GM21528 (cell line): ENCODE measurements at regions not wholly inside any gene's neighbourhood (a gene's known extent, or its start where the extent isn't known, plus 50 kb on each side); places are given as distances from the start of the nearest gene placed in this dataset.
"Not testable (repeated sequence)": the region's sequence is repeated elsewhere in the genome, so short reads cannot be mapped to it uniquely, and the experiment has no call there.

Experiments used
- ATAC-seq: cut with Tn5 transposase; IDR thresholded peaks from one replicate; pipeline ENCODE4 v1.9.1; 2021; ENCODE audit warnings: mild to moderate bottlenecking, moderate library complexity; ENCODE audit not compliant: unreplicated experiment, low FRiP score

- ATAC-seq, result no peak
Observed at GRCh38 chr18:11468617-11469016, 140.8 kb upstream of the SLC35G4 start.

GRCh38 chr18:11468120-11468519 lies 141.3 kb upstream of the SLC35G4 start:
- ATAC-seq, result no peak

DNA sequence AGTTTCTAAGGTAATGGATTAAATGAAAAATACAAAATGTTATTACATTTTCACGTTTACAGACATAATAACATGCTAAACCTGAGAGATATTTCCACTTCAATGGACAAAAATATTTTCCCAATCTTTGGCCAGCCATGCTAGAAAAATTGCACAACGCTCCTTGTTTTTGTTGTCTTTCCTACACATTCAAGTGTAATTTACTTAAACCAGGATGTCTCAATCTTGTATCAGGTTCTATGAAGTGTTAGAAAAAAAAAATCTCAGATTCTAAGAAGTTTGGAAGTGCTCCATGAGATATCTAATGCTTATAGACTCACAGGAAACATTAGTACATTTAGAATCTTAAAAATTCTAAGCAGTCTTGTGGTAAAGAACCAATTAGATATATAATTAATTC lies 141.8 kb upstream of the SLC35G4 start:
- ATAC-seq, result no peak

DNA sequence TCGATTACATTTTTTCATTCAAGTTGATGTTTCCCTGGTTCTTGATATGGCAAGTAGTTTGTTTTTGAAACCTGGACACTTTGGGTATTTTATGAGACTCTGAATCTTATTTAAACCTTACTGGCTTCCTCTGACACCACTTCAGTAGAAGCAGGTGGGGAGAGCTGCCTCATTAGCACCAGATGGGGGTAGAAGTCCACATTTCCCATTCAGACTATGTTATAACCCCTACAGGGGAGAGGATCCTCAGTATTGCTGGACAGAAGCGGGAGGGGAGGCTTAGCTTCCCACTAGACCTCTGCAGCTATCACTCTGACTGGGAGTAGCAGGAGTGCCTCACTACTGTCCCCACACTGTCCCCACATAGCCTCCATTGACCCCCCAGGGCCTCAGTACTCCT lies 145.3 kb upstream of the SLC35G4 start:
- ATAC-seq, result no peak

DNA sequence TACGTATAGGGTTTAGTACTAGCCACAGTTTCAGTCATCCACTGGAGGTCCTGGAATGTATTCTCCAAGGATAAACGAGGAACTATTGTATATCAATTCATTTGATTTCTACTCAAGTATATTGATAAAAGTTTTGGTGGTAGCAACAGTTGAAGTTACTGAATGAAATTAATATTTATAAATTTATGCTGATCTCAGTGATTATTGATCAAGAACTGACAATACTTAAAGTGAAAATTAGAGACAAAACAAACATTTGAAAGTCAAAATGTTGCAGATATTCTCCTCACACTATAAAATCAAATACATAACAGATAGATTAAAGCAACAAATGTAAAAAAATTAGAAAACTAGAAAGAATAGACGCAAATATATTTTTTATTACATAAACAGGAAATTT lies 150.9 kb upstream of the SLC35G4 start:
- no peak for ATAC-seq

DNA sequence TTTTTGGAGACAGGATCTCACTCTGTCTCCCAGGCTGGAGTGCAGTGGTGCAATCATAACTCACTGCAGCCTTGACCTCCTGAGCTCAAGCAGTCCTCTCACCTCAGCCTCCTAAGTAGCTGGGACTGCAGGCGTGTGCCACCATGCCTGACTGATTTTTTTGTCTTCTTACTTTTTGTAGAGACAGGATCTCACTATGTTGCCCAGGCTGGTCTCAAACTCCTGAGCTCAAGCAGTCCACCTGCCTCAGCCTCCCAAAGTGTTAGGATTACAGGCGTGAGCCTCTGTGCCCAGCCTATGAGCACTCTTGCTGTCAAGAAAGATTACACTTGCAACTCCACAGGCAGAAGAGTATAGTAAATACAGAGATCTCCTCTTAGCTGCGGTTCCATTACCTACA lies 151.5 kb upstream of the SLC35G4 start:
- not testable (repeated sequence) for ATAC-seq

DNA sequence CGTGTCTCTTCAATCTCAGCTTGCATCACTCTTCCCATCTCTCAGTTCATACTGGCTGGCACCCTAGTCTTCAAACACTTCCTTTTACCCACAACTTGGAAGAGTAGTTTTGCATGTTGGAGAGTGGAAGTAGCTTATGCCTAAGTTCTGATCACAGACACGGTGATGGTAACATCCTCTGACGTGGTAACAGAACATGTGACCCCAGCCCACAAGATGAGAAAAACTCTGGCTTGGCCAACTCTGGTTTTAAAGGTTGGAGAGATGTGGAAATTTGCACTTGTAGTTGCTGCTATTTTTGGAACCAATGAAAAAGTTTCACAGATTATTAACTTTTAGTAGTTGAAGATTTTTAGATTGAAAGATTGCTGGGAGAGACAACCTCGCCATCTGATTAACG lies 155.4 kb upstream of the SLC35G4 start:
- ATAC-seq, result no peak

- ATAC-seq, result not testable (repeated sequence)
Observed at GRCh38 chr18:11444169-11444568, 165.2 kb upstream of the SLC35G4 start.

DNA sequence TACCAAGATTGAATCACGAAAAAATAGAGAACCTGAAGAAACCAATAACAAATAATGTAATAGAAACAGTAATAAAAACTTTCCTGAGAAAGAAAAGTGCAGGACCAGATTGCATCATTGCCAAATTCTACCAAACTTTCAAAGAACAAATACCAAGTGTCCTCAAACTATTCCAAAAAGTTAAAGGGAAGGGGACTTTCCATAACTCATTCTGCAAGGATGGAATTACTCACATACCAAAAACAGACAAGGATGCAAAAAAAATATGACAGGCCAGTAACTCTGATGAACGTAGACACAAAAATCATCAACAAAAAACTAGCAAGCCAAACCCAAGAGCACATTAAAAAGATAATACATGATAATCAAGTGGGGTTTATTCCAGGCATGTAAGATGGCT lies 172.3 kb upstream of the SLC35G4 start:
- no peak for ATAC-seq

- no peak for ATAC-seq
Observed at GRCh38 chr18:11432360-11432811, 177.0 kb upstream of the SLC35G4 start.

- ATAC-seq, result no peak
Observed at GRCh38 chr18:11429876-11430275, 179.5 kb upstream of the SLC35G4 start.

DNA sequence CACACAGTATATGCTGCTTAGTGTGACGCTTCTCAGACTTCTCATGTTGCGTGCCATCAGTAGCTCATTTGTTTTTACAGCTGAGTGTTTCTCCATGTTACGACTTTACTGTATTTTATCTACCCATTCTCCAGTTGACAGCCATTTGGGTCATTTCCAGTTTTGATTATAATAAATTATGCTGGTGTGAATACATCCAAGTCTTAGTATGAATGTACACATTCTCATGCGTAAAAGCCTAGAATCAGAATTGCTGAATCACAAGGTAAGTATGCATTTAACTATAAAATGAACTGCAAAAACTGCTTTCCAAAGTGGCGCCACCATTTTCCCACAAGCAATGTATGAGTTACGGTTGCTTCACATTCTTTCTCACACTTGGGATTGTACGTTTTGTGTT lies 184.2 kb upstream of the SLC35G4 start:
- no peak for ATAC-seq

DNA sequence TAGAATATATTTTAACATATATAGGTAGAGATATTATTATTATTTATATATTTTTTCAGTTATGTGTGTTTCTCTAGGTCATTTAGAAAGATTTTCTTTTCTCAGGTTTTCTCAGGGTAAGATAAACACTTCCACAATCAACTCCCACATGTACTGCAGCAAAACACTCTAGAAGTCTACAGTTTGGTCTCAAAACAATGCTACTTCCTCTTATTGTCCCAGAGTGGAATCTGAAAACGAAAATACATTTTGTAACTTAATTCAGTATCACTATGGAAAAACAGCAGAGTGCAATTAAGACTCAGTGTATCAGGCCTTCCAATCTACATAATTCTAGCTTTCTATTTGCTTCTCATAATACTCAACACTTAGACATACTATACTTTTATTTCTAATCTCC lies 190.1 kb upstream of the SLC35G4 start:
- no peak for ATAC-seq

- no peak for ATAC-seq
Observed at GRCh38 chr18:11412811-11413210, 196.6 kb upstream of the SLC35G4 start.

DNA sequence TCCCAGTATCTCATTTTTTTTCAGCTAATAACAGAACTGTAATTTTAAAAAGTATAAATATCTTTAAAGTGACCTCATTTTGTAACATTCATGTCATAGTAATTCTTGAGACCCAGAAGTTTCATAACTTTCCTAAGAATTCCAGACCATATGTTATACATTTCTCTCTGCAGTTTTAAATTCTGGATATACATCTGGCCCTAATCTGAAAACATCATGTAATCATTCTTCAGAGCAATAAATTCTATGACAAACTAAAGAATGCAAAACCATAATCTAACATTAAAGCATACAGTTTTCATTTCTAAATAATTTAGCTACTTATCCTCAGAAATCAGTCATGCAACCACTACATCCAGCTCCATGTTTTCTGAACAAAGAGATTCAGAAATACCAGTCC lies 198.3 kb upstream of the SLC35G4 start:
- no peak for ATAC-seq

- ATAC-seq, result no peak
Observed at GRCh38 chr18:11408555-11409065, 200.8 kb upstream of the SLC35G4 start.

- ATAC-seq, result no peak
Observed at GRCh38 chr18:11407940-11408339, 201.5 kb upstream of the SLC35G4 start.

DNA sequence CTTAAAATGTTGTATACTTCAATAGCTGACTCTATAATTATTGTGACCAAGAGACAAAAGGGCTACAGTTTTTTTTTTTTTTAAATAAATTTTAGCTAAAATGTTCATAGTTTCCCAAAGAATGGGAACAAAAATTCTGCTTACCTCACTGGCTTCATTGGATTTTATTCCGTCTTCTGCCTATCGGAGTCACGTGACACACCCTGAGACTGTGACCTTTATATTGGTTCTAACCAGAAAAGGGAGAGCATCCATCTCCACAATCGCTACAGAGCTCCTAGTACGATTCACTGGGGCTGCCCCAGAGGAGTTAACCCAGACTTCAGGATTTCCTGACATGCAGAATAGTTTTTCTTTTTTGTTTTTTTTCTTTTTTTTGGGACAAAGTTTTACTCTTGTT lies 203.6 kb upstream of the SLC35G4 start:
- ATAC-seq, result no peak

DNA sequence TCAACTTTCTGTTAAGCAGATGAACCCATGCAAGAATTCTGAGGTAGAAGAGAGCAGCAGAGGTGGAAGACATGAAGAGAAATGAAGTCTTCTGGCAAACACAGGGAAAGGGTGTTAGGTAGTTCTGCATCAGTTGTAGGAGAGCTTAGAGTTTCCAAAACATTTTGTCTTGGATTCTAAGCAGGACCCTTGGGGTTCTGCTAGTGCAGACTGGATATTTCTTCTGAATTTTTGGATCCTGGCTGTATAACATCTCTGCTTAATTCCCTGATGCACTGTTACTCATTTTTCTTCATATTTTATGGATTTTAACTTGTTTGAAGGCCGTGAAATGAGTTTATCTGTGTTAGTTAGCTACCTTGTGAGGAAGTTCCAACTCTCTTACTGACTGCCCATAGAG lies 208.7 kb upstream of the SLC35G4 start:
- ATAC-seq, result no peak

GRCh38 chr18:11398625-11399024 lies 210.8 kb upstream of the SLC35G4 start:
- ATAC-seq, result no peak

DNA sequence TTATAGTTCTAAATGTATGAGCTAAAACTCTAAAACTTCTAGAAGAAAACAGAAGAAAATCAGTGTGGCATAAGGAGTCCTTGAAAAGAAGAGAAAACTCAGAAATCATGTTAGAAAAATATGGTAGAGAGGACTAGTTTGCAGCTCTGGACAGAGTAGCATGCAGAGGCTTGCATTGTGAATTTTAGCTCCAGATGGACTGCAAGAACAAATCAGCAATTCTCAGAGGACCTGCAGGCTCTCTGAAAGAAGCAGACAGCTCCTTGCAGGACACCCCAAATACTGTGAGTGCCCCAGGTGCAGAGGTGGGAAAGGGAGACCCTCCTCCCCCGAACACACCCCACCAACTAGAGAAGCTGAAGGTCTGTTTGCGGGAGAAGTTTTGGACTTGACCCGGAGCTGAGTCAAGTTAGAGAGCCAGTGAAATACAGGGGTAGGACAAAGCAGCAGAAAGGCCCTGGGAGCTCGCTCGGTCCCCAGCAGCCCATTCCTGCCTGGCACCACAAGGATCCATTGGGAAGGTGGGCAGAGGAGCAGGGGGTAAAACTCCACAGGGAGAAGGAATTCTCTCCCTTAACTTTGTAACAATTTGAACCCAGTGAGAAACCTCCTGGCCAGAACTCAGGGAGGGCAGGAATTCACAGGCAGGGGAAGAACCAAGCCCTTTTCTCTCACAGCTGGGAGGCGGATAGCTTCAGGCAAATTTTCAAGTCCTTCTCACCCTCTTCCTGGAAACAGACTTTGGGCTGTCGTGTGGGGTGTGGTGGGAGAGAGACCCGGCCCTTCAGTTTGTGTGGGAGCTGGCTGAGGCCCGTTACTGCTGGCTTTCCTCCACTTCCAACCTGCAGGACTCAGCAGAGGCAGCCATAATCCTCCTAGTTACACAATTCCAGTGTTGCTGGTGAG lies 216.2 kb upstream of the SLC35G4 start:
- ATAC-seq, result no peak

GRCh38 chr18:11392292-11392691 lies 217.1 kb upstream of the SLC35G4 start:
- no peak for ATAC-seq
